HG02588 (cell line): ENCODE measurements at regions not wholly inside any gene's neighbourhood (a gene's known extent, or its start where the extent isn't known, plus 50 kb on each side); places are given as distances from the start of the nearest gene placed in this dataset.

ENCODE experiments used
- ATAC-seq: cut with Tn5 transposase; IDR thresholded peaks from one replicate; pipeline ENCODE4 v1.9.1; 2021; ENCODE audit warnings: mild to moderate bottlenecking, moderate library complexity; ENCODE audit not compliant: unreplicated experiment

- ATAC-seq: no peak
Measured at GRCh38 chr10:70939441-70940003, 51.2 kb upstream of the PCBD1 start.

- no peak for ATAC-seq
Measured at GRCh38 chr10:70940834-70941568, 52.6 kb upstream of the PCBD1 start.

- no peak for ATAC-seq
Measured at GRCh38 chr10:70942125-70942524, 53.8 kb upstream of the PCBD1 start.

- ATAC-seq: no peak
Measured at GRCh38 chr10:70942725-70943124, 54.4 kb upstream of the PCBD1 start.

- ATAC-seq: no peak
Measured at GRCh38 chr10:70943249-70943648, 54.9 kb upstream of the PCBD1 start.

- ATAC-seq: no peak
Measured at GRCh38 chr10:70943841-70944466, 55.6 kb upstream of the PCBD1 start.

GRCh38 chr10:70950037-70950436 is 61.7 kb upstream of the PCBD1 start:
- ATAC-seq: no peak

GRCh38 chr10:70950801-70951200 is 62.4 kb upstream of the PCBD1 start:
- ATAC-seq: no peak

- ATAC-seq: no peak
Measured at GRCh38 chr10:70952401-70952800, 64.0 kb upstream of the PCBD1 start.

GRCh38 chr10:70952921-70953320 is 64.6 kb upstream of the PCBD1 start:
- no peak for ATAC-seq

GRCh38 chr10:70954381-70955176 is 66.2 kb upstream of the PCBD1 start:
- no peak for ATAC-seq

- ATAC-seq: no peak
Measured at GRCh38 chr10:70956029-70956759, 67.8 kb upstream of the PCBD1 start.

- no peak for ATAC-seq
Measured at GRCh38 chr10:70958396-70958795, 70.0 kb upstream of the PCBD1 start.

GRCh38 chr10:70960316-70960715 is 72.0 kb upstream of the PCBD1 start:
- ATAC-seq: no peak

- no peak for ATAC-seq
Measured at GRCh38 chr10:70960783-70961570, 72.6 kb upstream of the PCBD1 start.

- no peak for ATAC-seq
Measured at GRCh38 chr10:70962686-70963085, 74.3 kb upstream of the PCBD1 start.

- no peak for ATAC-seq
Measured at GRCh38 chr10:70963271-70963670, 74.9 kb upstream of the PCBD1 start.

GRCh38 chr10:70964245-70964644 is 75.9 kb upstream of the PCBD1 start:
- no peak for ATAC-seq

GRCh38 chr10:70964881-70965280 is 76.5 kb upstream of the PCBD1 start:
- no peak for ATAC-seq

GRCh38 chr10:70965566-70965965 is 77.2 kb upstream of the PCBD1 start:
- no peak for ATAC-seq
